ENCODE measurements at regions not wholly inside any gene's neighbourhood (a gene's known extent, or its start where the extent isn't known, plus 50 kb on each side); places are given as distances from the start of the nearest gene placed in this dataset.
A peak's percentile ranks its signal among the peaks of the same experiment; 100 is the strongest.

DNA sequence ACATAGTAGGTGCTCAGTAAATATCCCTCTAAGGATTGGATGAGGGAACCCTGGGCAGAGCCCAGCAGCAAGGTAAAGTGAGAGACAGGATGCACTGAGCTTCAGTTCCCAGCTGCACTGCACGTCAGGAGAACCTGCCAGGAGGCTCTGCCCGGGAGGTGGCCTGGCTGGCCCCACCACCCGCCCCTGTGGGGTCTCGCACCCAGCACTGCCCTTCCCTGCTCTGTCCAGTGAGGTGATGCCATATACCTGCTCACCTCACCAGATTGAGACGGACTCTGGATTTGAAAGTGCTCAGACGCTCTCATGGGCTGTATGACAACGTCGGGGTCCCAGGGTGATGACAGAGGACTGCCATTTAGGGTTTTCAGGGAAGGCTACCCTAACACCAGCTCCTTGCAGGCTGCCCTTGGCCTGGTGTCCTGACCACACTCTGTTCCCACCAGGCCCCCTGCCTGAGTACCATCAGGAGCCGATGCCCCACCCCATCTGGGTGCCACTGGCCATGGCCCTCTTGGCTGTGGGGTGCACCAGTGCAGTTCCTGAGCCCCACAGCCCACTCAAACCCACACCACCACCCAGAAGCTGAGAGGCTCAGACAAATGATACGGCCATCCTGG, 61.7 kb upstream of the FGF3 start:
- H3K9me3 ChIP-seq (ENCODE audit: insufficient read depth, low read length): no peaks in the 10 kb centered on the region
- H3K27ac ChIP-seq (ENCODE audit: low read length): no peak overlapping the region
- no peak overlapping the region for H3K4me3 ChIP-seq (ENCODE audit: low read length)
- no peaks in the 10 kb centered on the region for H3K36me3 ChIP-seq (replicated peaks; ENCODE audit: low read depth, low read length)
- TF ChIP-seq EZH2phosphoT487 (IDR thresholded peaks at IDR 0.05; ENCODE audit: low read depth): no peak
- TF ChIP-seq, protein P1, sequence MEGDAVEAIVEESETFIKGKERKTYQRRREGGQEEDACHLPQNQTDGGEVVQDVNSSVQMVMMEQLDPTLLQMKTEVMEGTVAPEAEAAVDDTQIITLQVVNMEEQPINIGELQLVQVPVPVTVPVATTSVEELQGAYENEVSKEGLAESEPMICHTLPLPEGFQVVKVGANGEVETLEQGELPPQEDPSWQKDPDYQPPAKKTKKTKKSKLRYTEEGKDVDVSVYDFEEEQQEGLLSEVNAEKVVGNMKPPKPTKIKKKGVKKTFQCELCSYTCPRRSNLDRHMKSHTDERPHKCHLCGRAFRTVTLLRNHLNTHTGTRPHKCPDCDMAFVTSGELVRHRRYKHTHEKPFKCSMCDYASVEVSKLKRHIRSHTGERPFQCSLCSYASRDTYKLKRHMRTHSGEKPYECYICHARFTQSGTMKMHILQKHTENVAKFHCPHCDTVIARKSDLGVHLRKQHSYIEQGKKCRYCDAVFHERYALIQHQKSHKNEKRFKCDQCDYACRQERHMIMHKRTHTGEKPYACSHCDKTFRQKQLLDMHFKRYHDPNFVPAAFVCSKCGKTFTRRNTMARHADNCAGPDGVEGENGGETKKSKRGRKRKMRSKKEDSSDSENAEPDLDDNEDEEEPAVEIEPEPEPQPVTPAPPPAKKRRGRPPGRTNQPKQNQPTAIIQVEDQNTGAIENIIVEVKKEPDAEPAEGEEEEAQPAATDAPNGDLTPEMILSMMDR (IDR thresholded peaks at IDR 0.05; ENCODE audit: low read depth, low read length): no peak
- peaks cover 5% of the 10 kb centered on the region; the same call in 1 of the 2 replicates for H3K27me3 ChIP-seq (ENCODE audit: low read depth, low read length)
- no peaks in the 10 kb centered on the region for H3K4me1 ChIP-seq (ENCODE audit: low read length)
- H3K4me2 ChIP-seq (ENCODE audit: low read length): no peak overlapping the region
- H4K20me1 ChIP-seq (ENCODE audit: insufficient read depth, low read length): no peaks in the 10 kb centered on the region
- no peaks in the 10 kb centered on the region for H3K79me2 ChIP-seq (ENCODE audit: low read length)
- no peak overlapping the region for H2AFZ ChIP-seq (ENCODE audit: low read depth, low read length)
- H3K9ac ChIP-seq (ENCODE audit: low read length): no peak overlapping the region

DNA sequence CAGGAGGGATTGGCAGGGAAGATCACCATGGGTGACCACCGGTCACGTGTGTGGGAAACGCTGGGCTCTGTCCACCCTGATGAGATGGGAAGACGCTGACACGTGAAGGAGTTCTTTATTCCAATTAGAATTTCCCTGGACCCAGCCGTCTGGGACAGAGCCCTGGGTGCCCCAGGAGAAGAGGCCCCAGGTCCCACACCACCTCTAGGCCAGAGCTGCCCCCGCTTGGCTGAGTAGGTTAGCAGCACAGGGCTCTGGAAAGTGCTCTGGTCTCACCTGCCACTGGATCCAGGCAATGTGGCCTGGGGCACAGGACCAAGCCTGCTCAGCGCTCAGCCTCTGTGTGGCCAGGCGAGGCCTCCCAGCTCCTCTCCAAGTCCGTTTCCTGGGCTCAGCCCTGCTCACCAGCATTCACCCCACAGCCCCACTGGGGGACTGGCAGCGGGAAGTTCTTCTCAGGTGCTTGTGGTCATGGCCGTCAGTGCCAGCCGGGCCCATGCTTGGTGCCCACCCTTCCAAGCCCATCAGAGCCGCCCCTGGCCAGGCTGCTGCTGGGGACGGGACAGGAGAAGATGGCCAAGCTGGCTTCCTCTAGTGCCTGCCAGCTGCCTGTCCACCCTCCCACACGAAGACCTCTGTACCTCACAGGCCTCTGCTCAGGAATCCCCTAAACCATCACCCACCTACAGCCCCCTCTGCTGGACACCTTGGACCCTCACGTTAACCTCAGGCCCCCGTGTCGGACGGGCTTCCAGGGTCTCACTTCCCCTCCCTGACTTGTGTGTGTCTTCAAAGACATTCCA, 62.5 kb upstream of the FGF3 start:
- no peak overlapping the region for H3K27ac ChIP-seq (ENCODE audit: low read length)
- no peaks in the 10 kb centered on the region for H4K20me1 ChIP-seq (ENCODE audit: insufficient read depth, low read length)
- H2AFZ ChIP-seq (ENCODE audit: low read depth, low read length): no peak overlapping the region
- no peaks in the 10 kb centered on the region for H3K79me2 ChIP-seq (ENCODE audit: low read length)
- no peak overlapping the region for H3K4me2 ChIP-seq (ENCODE audit: low read length)
- no peaks in the 10 kb centered on the region for H3K36me3 ChIP-seq (replicated peaks; ENCODE audit: low read depth, low read length)
- no peaks in the 10 kb centered on the region for H3K4me1 ChIP-seq (ENCODE audit: low read length)
- H3K9me3 ChIP-seq (ENCODE audit: insufficient read depth, low read length): no peaks in the 10 kb centered on the region
- no peaks in the 10 kb centered on the region; the same call in 1 of the 2 replicates for H3K27me3 ChIP-seq (ENCODE audit: low read depth, low read length)
- H3K4me3 ChIP-seq (ENCODE audit: low read length): no peak overlapping the region
- H3K9ac ChIP-seq (ENCODE audit: low read length): no peak overlapping the region
- TF ChIP-seq, protein P1 (IDR thresholded peaks at IDR 0.05; ENCODE audit: low read depth, low read length): peak; percentile 28
- no peak for TF ChIP-seq EZH2phosphoT487 (IDR thresholded peaks at IDR 0.05; ENCODE audit: low read depth)

DNA sequence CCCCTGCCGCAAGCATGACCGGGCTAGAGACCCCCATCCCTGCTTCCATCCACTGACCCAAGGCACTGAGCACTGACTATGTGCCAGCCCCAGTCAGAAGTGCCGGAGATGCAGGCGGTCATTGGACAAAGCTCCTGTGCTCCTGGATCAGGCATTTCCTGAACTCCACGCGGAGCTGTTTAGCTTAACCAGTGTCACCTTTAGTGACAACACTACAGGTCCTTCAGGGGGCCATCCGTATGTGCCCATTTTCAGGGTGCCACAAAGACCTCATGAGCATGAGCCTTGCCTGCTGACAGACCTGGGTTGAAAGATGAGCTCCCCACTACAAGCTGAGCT, 63.0 kb upstream of the FGF3 start:
- H3K4me3 ChIP-seq (ENCODE audit: low read length): no peak overlapping the region
- no peak for TF ChIP-seq EZH2phosphoT487 (IDR thresholded peaks at IDR 0.05; ENCODE audit: low read depth)
- TF ChIP-seq, protein P1 (IDR thresholded peaks at IDR 0.05; ENCODE audit: low read depth, low read length): no peak

More for the DNA sequence above, 63.0 kb upstream of the FGF3 start:
- Histone ChIP-seq H3K36me3 (replicated peaks; ENCODE audit: low read depth, low read length) (no peaks in the 10 kb centered on the region), H3K9me3 (ENCODE audit: insufficient read depth, low read length) (no peaks in the 10 kb centered on the region), H3K27me3 (ENCODE audit: low read depth, low read length) (no peaks in the 10 kb centered on the region; the same call in 1 of the 2 replicates), H3K27ac (ENCODE audit: low read length) (no peak overlapping the region), H3K79me2 (ENCODE audit: low read length) (no peaks in the 10 kb centered on the region), H3K4me1 (ENCODE audit: low read length) (no peaks in the 10 kb centered on the region), H4K20me1 (ENCODE audit: insufficient read depth, low read length) (no peaks in the 10 kb centered on the region), H3K9ac (ENCODE audit: low read length) (no peak overlapping the region), H2AFZ (ENCODE audit: low read depth, low read length) (no peak overlapping the region), H3K4me2 (ENCODE audit: low read length) (no peak overlapping the region)
